IMR-90 (cell line): ENCODE measurements at regions not wholly inside any gene's neighbourhood (a gene's known extent, or its start where the extent isn't known, plus 50 kb on each side); places are given as distances from the start of the nearest gene placed in this dataset.

Source experiments
- ATAC-seq: fragments of 200-7000 bp; cut with Tn5 transposase; 2 replicates; pipeline ENCODE4 v1.9.1; 2020; ENCODE audit warnings: low read depth, mild to moderate bottlenecking, moderate library complexity
- BruUV-seq: library from RNA; stranded (reverse); fragments of 400-500 nt; replicated peaks from 2 replicates; lab custom pipeline; 2021; lab: Mats Ljungman, UMichigan
- CTCF ChIA-PET: fragments of 300-600 bp; formaldehyde crosslinking; extraction: SDS; loops from one replicate; lab custom pipeline; 2021; ENCODE audit warnings: antibody characterized with exemption; lab: Yijun Ruan, JAX
- POLR2A ChIA-PET: fragments of 300-600 bp; sonication (Branson Sonifier 250); formaldehyde crosslinking; loops from one replicate; lab custom pipeline; 2022; ENCODE audit warnings: antibody characterized with exemption; ENCODE audit not compliant: unreplicated experiment; lab: Charles Lee
- DNase-seq: peaks from one replicate; pipeline ENCODE4 v3.0.0; 2013
- H2AFZ ChIP-seq: replicated peaks from 2 replicates; pipeline ENCODE3; 2013; ENCODE audit warnings: low read length, mild to moderate bottlenecking; ENCODE audit not compliant: poor library complexity
- H2AK5ac ChIP-seq: 2 replicates; pipeline ENCODE4 v1.6.1; 2013; ENCODE audit warnings: low read depth, low read length, inconsistent platforms
- H2AK9ac ChIP-seq: replicated peaks from 2 replicates; pipeline ENCODE3; 2013; ENCODE audit warnings: mild to moderate bottlenecking, low read depth, low read length, moderate library complexity; ENCODE audit not compliant: poor library complexity
- H2BK120ac ChIP-seq: 2 replicates; pipeline ENCODE4 v1.6.1; 2013; ENCODE audit warnings: low read depth, low read length, inconsistent platforms
- H2BK15ac ChIP-seq: 3 replicates; pipeline ENCODE4 v1.6.1; 2013; ENCODE audit warnings: low read depth, low read length, inconsistent platforms
- H2BK20ac ChIP-seq: 2 replicates; pipeline ENCODE4 v1.6.1; 2013; ENCODE audit warnings: low read depth, mild to moderate bottlenecking, inconsistent platforms, low read length, moderate library complexity
- H2BK5ac ChIP-seq: 2 replicates; pipeline ENCODE4 v1.6.1; 2013; ENCODE audit warnings: mild to moderate bottlenecking, low read depth, low read length, inconsistent platforms; ENCODE audit not compliant: poor library complexity, severe bottlenecking
- H3K14ac ChIP-seq: replicated peaks from 2 replicates; pipeline ENCODE4 v1.6.1; 2013; ENCODE audit warnings: low read depth, low read length, inconsistent platforms
- H3K18ac ChIP-seq: 2 replicates; pipeline ENCODE4 v1.6.1; 2013; ENCODE audit warnings: low read depth, low read length, control low read depth
- H3K23ac ChIP-seq: 2 replicates; pipeline ENCODE4 v1.6.1; 2013; ENCODE audit warnings: low read depth, low read length, inconsistent platforms
- H3K27ac ChIP-seq: 2 replicates; pipeline ENCODE4 v1.5.1; 2013; ENCODE audit warnings: mild to moderate bottlenecking, control low read depth, low read length; ENCODE audit not compliant: insufficient read depth
- H3K27me3 ChIP-seq: 2 replicates; pipeline ENCODE4 v1.6.1; 2013; ENCODE audit warnings: low read length; ENCODE audit not compliant: control insufficient read depth, insufficient read depth
- H3K36me3 ChIP-seq: 2 replicates; pipeline ENCODE4 v1.6.1; 2013; ENCODE audit warnings: low read length, mixed read lengths; ENCODE audit not compliant: control insufficient read depth, insufficient read depth
- H3K4ac ChIP-seq: 2 replicates; pipeline ENCODE4 v1.6.1; 2013; ENCODE audit warnings: low read depth, low read length, inconsistent platforms
- H3K4me1 ChIP-seq: 2 replicates; pipeline ENCODE4 v1.6.1; 2013; ENCODE audit warnings: low read length, mixed read lengths; ENCODE audit not compliant: control insufficient read depth, insufficient read depth
- H3K4me2 ChIP-seq: 2 replicates; pipeline ENCODE4 v1.6.1; 2013; ENCODE audit warnings: low read depth, mild to moderate bottlenecking, control low read depth, low read length, moderate library complexity
- H3K4me3 ChIP-seq: 2 replicates; pipeline ENCODE4 v1.5.1; 2013; ENCODE audit warnings: low read depth, mild to moderate bottlenecking, control low read depth, low read length, moderate library complexity; ENCODE audit not compliant: insufficient read depth
- H3K56ac ChIP-seq: 2 replicates; pipeline ENCODE4 v1.6.1; 2013; ENCODE audit warnings: low read length, inconsistent platforms; ENCODE audit not compliant: insufficient read depth; ENCODE audit errors: extremely low read depth
- H3K79me1 ChIP-seq, 2 experiments: 2 replicates each; pipeline ENCODE4 v1.6.1; 2013; ENCODE audit warnings: low read length in 2 of 2, inconsistent platforms in 1 of 2, low read depth in 1 of 2
- H3K9ac ChIP-seq: 2 replicates; pipeline ENCODE4 v1.6.1; 2013; ENCODE audit warnings: low read depth, low read length, control low read depth
- H3K9me1 ChIP-seq: 2 replicates; pipeline ENCODE4 v1.6.1; 2013; ENCODE audit warnings: low read length, inconsistent platforms; ENCODE audit not compliant: insufficient read depth
- H3K9me3 ChIP-seq: 2 replicates; pipeline ENCODE4 v1.6.1; 2013; ENCODE audit warnings: low read length; ENCODE audit not compliant: control insufficient read depth, insufficient read depth
- H4K20me1 ChIP-seq: 2 replicates; pipeline ENCODE4 v1.6.1; 2013; ENCODE audit warnings: low read length, inconsistent platforms; ENCODE audit not compliant: insufficient read depth
- H4K5ac ChIP-seq: 2 replicates; pipeline ENCODE4 v1.6.1; 2013; ENCODE audit warnings: mild to moderate bottlenecking, low read depth, low read length, control low read depth
- H4K8ac ChIP-seq, 2 experiments: 2 replicates each; pipeline ENCODE4 v1.6.1; 2013; ENCODE audit warnings: low read depth in 2 of 2, low read length in 2 of 2, control low read depth in 1 of 2, inconsistent platforms in 1 of 2
- H4K91ac ChIP-seq: 2 replicates; pipeline ENCODE4 v1.6.1; 2013; ENCODE audit warnings: low read depth, low read length, inconsistent platforms; ENCODE audit not compliant: insufficient read depth
- BHLHE40 ChIP-seq: fragments of 150-350 bp; IDR thresholded peaks from 2 replicates; pipeline ENCODE4 v1.6.1; 2016; ENCODE audit warnings: mild to moderate bottlenecking, low read depth, low read length
- CEBPB ChIP-seq: IDR thresholded peaks from 2 replicates; pipeline ENCODE4 v1.6.1; 2012; ENCODE audit warnings: low read depth, low read length, improper control_type of control experiment
- CHD1 ChIP-seq: IDR thresholded peaks from 2 replicates; pipeline ENCODE4 v1.6.1; 2012; ENCODE audit warnings: low read depth, low read length, improper control_type of control experiment
- CTCF ChIP-seq: conservative IDR thresholded peaks from 2 replicates; pipeline ENCODE4 v1.5.1; 2012; ENCODE audit warnings: mild to moderate bottlenecking, low read depth, low read length, improper control_type of control experiment
- FOS ChIP-seq: fragments of 150-350 bp; IDR thresholded peaks from 2 replicates; pipeline ENCODE4 v1.6.1; 2016; ENCODE audit warnings: low read depth, low read length
- MAFK ChIP-seq: IDR thresholded peaks from 2 replicates; pipeline ENCODE4 v1.6.1; 2012; ENCODE audit warnings: low read depth, low read length, improper control_type of control experiment
- MAZ ChIP-seq: IDR thresholded peaks from 2 replicates; pipeline ENCODE4 v1.6.1; 2012; ENCODE audit warnings: low read depth, mild to moderate bottlenecking, low read length, improper control_type of control experiment, moderate library complexity, borderline replicate concordance
- MXI1 ChIP-seq: IDR thresholded peaks from 2 replicates; pipeline ENCODE4 v1.6.1; 2012; ENCODE audit warnings: low read depth, mild to moderate bottlenecking, low read length, moderate library complexity, borderline replicate concordance
- NFE2L2 ChIP-seq: fragments of 150-350 bp; IDR thresholded peaks from 2 replicates; pipeline ENCODE4 v1.6.1; 2016; ENCODE audit warnings: low read depth, mild to moderate bottlenecking, low read length
- POLR2A ChIP-seq: IDR thresholded peaks from 2 replicates; pipeline ENCODE4 v1.6.1; 2012; ENCODE audit warnings: mild to moderate bottlenecking, low read depth, low read length
- RAD21 ChIP-seq: IDR thresholded peaks from 2 replicates; pipeline ENCODE4 v1.6.1; 2012; ENCODE audit warnings: low read length, improper control_type of control experiment
- RCOR1 ChIP-seq: IDR thresholded peaks from 2 replicates; pipeline ENCODE4 v1.6.1; 2012; ENCODE audit warnings: mild to moderate bottlenecking, low read length, improper control_type of control experiment; ENCODE audit not compliant: insufficient replicate concordance
- RFX5 ChIP-seq: IDR thresholded peaks from 2 replicates; pipeline ENCODE4 v1.8.0; 2012; ENCODE audit warnings: low read depth, mild to moderate bottlenecking, low read length, moderate library complexity
- SMC3 ChIP-seq: fragments of 150-350 bp; IDR thresholded peaks from 2 replicates; pipeline ENCODE4 v1.6.1; 2016; ENCODE audit warnings: low read depth, mild to moderate bottlenecking, antibody characterized with exemption, low read length, moderate library complexity
- USF2 ChIP-seq: fragments of 150-350 bp; IDR thresholded peaks from 2 replicates; pipeline ENCODE4 v1.6.1; 2017; ENCODE audit warnings: mild to moderate bottlenecking, antibody characterized with exemption, low read length, low read depth
- WGBS, 2 experiments: methylation state at CpG; one replicate each; pipeline versions ENCODE4 v1.1.5 to v1.1.7; 2013; ENCODE audit warnings: missing lambda C conversion rate in 2 of 2; ENCODE audit not compliant: insufficient read length in 1 of 2; ENCODE audit errors: extremely low coverage in 2 of 2; 5-methylcytosine and 5-hydroxymethylcytosine counted together
- dilution Hi-C: fragments of 300-500 bp; cut with HindIII; formaldehyde crosslinking; loops from one replicate; pipeline ENCODE4 v1.14.3; 2018; ENCODE audit warnings: low sequenced_read_pairs; ENCODE audit not compliant: unreplicated experiment
- in situ Hi-C: fragments of 300-500 bp; cut with MboI; formaldehyde crosslinking; loops from 3 replicates; pipeline ENCODE4 v1.14.3; 2019; ENCODE audit warnings: low sequenced_read_pairs, inconsistent platforms, mixed read lengths
- intact Hi-C: fragments of 100-400 bp; cut with micrococcal nuclease; formaldehyde crosslinking; loops from 2 replicates; pipeline ENCODE4 v1.10.0; 2022
- TF ChIP-seq, protein P1 (sequence below): fragments of 150-350 bp; IDR thresholded peaks from 2 replicates; pipeline ENCODE4 v1.6.1; 2016; ENCODE audit warnings: low read depth, mild to moderate bottlenecking, low read length, moderate library complexity, borderline replicate concordance

- H3K27ac ChIP-seq = no peak overlapping the region
- H2BK20ac ChIP-seq = no peak overlapping the region
- no peak overlapping the region for H3K14ac ChIP-seq
- DNase-seq (no peak), ATAC-seq (no peak)
- H3K18ac ChIP-seq = no peak overlapping the region
- intact Hi-C loops = no loop called here
- no TSS peak for BruUV-seq
- no peak overlapping the region for H4K8ac ChIP-seq
- WGBS, 2 experiments = 47% methylated on average over 3 of the region's 12 CpGs; no CpG with 5 or more reads in 1 of the 2 experiments
- H2BK120ac ChIP-seq = no peak overlapping the region
- H3K56ac ChIP-seq = no peak overlapping the region
- no peak overlapping the region for H4K91ac ChIP-seq
- H2AK5ac ChIP-seq = no peak overlapping the region
- no peaks in the 10 kb centered on the region for H3K9me3 ChIP-seq
- no peaks in the 10 kb centered on the region for H3K79me1 ChIP-seq
- no peaks in the 10 kb centered on the region for H3K9me1 ChIP-seq
- no peak overlapping the region for H3K23ac ChIP-seq
- H3K4me3 ChIP-seq = no peak overlapping the region
- H4K20me1 ChIP-seq = no peaks in the 10 kb centered on the region
- peaks cover 43% of the 10 kb centered on the region for H3K27me3 ChIP-seq
- in situ Hi-C loops = no loop called here
- H3K4ac ChIP-seq = no peak overlapping the region
- H2BK15ac ChIP-seq = no peak overlapping the region
- ChIA-PET POLR2A (no interaction called here), CTCF (no interaction called here)
- TF ChIP-seq CHD1 (no peak), FOS (no peak), SMC3 (no peak), MAFK (no peak), RCOR1 (no peak), RFX5 (no peak), MXI1 (no peak), RAD21 (no peak), NFE2L2 (no peak), CEBPB (no peak), CTCF (no peak), BHLHE40 (no peak), MAZ (no peak), POLR2A (no peak), USF2 (no peak)
- TF ChIP-seq, protein P1, sequence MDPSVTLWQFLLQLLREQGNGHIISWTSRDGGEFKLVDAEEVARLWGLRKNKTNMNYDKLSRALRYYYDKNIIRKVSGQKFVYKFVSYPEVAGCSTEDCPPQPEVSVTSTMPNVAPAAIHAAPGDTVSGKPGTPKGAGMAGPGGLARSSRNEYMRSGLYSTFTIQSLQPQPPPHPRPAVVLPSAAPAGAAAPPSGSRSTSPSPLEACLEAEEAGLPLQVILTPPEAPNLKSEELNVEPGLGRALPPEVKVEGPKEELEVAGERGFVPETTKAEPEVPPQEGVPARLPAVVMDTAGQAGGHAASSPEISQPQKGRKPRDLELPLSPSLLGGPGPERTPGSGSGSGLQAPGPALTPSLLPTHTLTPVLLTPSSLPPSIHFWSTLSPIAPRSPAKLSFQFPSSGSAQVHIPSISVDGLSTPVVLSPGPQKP = no peak
- H4K5ac ChIP-seq = no peak overlapping the region
- H3K36me3 ChIP-seq = no peaks in the 10 kb centered on the region
- no peak overlapping the region for H3K9ac ChIP-seq
- no peak overlapping the region for H3K4me2 ChIP-seq
- dilution Hi-C loops = no loop called here
- H2AFZ ChIP-seq = no peak overlapping the region
- H3K4me1 ChIP-seq = peaks cover 3% of the 10 kb centered on the region; the same call in 1 of the 2 replicates
- no peak overlapping the region for H2AK9ac ChIP-seq
- no peak overlapping the region for H2BK5ac ChIP-seq
These were observed 206.4 kb upstream of the RAB4A start for GRCh38 chr1:229064320-229065168.
